GM19238 (cell line): ENCODE measurements at regions not wholly inside any gene's neighbourhood (a gene's known extent, or its start where the extent isn't known, plus 50 kb on each side); places are given as distances from the start of the nearest gene placed in this dataset.

Experiments
- DNase-seq: peaks from one replicate; pipeline ENCODE4 v3.0.0; 2011; ENCODE audit warnings: low spot score; ENCODE audit not compliant: insufficient read length

DNA sequence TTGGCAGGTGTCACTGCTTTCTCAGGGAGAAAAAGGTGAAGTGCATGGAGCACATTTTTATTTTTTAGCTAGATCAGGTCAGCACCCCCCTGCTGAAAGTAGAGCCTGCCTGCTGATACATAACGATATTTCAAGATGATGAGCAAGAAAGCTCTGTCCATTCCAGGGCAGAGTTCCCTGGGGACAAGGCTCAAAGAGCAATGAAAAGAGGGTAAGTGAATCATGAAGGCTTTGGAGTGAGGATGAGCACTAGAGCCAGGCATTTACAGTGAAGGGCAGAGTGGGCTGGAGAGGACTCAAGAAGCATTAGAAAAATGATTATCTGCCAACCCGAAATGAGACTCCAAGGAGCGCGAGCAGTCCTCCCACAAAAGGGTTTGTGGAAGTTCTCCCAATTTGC is 345.7 kb downstream of the TLE4 start:
- DNase-seq = no peak

DNA sequence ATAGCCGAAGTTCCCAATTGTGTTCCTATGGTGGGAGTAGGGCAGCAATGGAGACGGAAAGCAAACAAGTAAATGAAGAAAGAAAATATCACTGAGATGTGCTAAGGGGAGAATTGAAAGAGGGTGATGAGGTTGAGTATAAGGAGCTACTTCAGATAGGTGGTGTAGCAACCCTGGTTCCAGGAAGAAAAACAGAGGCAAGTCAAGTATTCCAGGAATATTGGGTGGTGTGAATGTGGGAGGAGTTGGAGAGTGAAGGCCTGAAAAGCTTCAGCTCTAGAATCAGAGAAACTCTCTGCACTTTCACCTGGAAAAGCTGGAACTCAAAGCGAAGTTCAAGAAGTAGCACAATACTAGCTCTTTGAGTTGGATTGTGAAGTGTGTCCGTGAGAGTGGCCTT is 342.1 kb downstream of the TLE4 start:
- DNase-seq = no peak

GRCh38 chr9:79912318-79913070 is 340.7 kb downstream of the TLE4 start:
- no peak for DNase-seq

DNA sequence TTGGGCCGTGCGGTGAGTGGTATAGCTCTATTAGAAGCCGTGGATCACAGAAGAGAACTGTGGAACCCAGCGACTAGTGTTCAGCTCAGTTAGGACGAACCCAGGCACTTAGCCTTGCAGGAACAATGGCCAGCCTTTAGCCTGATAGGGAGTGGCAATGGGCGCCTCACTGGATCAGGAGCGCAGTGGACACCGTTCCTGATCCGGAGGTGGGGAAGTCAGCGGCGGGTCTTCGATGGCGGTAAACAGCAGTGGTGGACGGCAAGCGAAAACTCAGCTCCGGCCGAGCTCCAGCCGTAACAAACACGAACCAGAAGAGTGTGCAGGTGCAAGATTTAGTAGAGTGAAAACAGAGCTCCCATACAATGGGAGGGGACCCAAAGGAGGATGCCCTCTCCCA is 340.0 kb downstream of the TLE4 start:
- DNase-seq = no peak

- DNase-seq = no peak
Observed at GRCh38 chr9:79902825-79903600, 331.2 kb downstream of the TLE4 start.

- DNase-seq = no peak
Observed at GRCh38 chr9:79900754-79901153, 329.0 kb downstream of the TLE4 start.

DNA sequence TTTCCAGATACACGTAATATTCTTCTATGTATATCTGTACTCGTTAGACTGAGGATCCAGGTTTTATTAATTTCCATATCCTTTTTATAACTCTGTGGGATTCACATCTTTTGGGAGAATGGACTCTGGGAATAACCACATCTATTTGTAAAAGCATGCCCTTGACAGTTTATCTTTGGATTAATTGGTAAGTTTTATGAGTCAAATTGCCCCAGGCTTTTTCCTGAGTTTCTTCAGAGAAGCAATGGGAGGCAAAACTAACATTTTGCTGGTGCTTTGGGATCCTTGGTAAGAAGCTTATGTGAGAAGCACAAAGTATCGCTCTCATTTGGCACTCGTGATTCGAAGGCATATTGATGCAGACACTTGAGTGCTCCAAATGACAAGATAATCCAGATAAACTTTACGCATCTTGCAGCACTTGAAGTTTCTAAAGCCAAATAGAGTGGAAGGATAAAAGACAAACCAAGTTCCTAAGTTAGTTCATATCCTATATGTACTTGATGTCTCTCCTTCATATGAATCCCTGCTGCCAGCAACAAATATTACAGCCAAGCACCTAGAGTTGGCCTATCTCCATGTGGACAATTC is 324.7 kb downstream of the TLE4 start:
- DNase-seq = no peak

- DNase-seq = no peak
Observed at GRCh38 chr9:79895232-79895631, 323.5 kb downstream of the TLE4 start.

- no peak for DNase-seq
Observed at GRCh38 chr9:79889369-79889768, 317.6 kb downstream of the TLE4 start.

DNA sequence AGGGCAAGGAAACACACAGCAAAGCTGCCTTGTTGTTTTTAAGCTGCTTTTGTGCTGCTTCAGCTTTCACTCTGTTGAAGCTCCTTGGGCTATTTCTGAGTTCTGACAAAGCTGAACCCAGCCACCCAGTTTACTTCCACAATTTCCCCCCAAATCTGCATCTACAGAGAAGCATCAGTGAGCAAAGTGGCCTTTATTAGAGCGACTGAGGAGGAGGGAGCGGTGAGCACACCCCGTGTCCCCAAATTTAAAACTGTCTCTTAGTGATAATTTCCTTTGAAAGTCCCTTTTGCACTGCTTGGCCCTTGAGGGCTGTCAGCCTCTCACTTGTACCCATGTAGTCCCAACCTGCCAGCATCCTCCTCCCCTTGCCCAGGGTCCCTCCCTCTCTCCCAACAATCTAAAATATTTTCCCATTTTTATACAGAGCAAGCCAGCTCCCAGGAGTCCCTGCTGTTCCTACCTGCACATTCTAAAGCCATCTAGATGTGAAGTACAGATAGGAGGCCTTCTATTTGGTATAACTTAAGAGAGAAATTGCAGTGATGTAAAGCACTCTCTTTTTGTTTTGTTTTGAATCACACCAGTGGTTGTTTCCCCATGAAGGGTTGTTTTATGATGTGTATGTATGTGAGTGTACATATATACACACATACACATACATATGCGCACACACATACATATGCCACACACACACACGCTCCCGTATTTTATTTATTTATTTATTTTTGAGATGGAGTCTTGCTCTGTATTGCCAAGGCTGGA is 313.5 kb downstream of the TLE4 start:
- DNase-seq = no peak

GRCh38 chr9:79884546-79884945 is 312.8 kb downstream of the TLE4 start:
- no peak for DNase-seq

- no peak for DNase-seq
Observed at GRCh38 chr9:79883073-79883645, 311.4 kb downstream of the TLE4 start.

DNA sequence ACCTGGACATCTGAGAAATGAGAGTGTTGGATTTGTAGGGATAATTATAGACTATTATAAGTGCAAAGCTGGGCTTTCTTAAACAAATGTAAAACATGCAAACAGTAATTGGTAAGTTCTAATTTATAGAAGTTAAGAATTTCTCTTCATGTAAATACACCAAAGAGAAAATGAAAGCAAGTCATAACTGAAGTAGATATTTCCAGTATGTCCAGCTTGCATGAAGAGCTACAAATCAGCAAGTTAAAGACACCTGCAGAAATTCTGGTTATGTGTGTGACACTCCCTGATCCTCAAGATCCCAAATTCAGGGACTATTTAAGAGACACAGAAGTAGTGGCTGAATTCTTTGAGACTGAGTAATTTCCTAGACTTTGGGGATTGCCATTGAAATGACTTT is 308.9 kb downstream of the TLE4 start:
- no peak for DNase-seq

DNA sequence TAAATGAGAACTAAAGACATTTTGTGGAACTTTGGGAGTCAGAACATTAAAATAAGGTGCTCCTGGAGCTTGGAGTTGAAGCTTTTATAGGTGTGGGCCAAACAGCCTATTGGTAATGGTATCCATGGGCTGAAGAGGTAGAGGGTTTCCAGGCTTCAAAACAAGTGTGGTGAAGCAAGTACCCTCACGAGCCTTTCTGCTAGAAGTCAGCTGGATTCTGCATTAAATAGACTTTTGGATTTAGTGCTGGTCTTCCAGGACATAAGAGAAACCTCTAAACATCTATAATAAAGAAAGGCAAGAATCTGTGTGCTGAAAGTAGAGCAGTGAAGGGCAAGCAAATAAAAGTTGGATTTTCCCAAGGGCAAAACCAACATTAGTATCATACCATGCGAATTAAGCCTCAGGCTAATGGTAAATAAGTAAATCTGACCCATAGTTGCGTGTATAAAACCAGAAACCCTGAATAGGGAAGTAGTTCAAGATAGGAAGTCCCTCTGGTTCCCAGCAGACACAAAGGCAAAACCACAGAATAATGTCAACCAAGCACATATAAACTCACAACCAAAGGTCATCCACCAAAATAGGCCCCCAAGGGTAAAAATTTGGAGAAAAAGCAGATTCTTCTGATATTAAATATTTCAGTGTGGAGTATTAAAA is 306.3 kb downstream of the TLE4 start:
- DNase-seq = no peak

GRCh38 chr9:79868567-79869189 is 296.9 kb downstream of the TLE4 start:
- no peak for DNase-seq

DNA sequence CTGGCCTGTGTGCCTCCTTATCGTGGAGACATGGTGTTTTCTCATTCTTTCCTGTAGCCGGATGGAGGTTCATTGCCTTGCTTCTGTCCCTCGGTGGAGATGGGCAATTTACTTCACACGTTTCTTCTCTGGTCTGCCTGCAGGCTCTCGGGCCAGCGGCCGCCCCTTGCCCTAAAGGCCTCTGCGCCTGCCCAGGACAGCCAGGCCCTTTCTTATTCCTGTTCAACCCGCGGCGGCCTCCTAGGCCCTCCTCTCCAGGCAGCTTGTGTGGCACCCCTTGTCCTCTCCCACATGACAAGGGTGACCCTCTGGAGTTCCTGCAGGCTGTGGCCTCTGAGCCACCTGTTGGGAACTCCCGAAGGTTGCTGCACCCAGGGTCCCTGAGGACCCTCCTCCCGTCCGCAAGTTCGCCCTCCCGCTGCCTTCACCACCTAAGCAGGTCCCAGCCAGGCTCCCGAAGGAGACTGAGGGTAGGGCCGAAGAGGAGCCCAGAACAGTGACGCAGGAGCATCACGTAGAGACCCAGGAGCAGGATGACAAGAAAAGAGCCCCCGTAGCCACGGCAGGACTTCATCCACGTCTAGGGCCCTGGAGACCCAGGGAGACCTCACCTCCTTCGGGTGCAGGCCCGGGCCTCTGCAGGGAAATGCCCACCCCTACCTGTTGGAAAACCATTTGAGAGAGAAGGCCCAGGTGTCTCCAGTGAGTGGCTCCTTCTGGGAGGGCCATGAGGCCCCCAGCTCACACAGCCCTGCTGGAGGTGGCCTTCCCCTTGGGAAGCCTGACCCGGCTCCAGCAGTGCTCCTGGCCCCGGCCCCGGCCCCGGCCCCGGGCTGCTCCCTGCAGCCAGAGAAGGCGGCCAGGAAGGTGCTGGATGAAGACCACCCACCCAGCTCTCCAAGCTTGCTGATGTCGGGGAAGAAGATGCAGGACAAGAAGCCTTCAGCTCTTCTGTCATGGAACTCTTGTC is 291.4 kb downstream of the TLE4 start:
- no peak for DNase-seq

DNA sequence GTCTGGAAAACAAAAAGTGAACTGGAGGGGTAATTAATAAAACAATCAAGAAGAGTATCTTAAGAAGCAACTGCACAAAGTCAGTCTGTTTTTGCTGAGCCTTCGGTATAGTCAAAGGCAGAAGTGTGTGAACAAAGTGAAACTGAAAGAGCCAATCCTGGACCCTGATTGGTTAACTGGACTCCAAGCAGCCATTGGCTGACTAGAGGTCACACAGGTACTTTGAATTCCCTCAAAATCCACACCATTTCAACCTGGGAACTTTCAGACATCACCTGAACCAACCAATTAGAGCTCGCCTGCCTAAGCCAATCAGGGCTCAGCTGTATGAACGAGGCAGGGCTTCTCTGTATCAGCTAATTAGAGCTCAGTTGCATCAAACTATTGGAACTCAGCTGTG is 286.7 kb downstream of the TLE4 start:
- no peak for DNase-seq

- DNase-seq = no peak
Observed at GRCh38 chr9:79857188-79857587, 285.4 kb downstream of the TLE4 start.

DNA sequence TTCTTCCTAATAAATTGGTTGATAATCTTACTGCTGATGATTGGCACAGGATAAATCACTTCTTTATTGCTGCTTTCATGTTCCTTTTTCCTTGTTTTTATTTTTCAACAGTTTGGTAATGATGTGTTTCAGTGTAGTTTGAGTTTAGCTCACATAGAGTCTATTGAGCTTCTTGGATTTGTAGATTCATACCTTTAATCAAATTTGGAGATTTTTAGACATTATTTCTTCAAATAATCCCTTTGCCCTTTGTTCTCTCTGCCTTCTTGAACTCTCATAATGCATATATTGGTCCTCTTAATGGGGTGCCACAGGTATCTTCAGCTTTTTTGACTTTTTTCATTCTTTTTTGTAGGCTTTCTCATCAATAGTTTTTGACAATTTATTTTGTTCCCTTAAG is 275.3 kb downstream of the TLE4 start:
- no peak for DNase-seq
